TTC549 (cell line): ENCODE measurements at regions not wholly inside any gene's neighbourhood (a gene's known extent, or its start where the extent isn't known, plus 50 kb on each side); places are given as distances from the start of the nearest gene placed in this dataset.

Source experiments
- FAIRE-seq: peaks from 2 replicates; lab custom pipeline; 2012; peaks lifted over from hg19 to GRCh38; lab: Jason Lieb, UNC

DNA sequence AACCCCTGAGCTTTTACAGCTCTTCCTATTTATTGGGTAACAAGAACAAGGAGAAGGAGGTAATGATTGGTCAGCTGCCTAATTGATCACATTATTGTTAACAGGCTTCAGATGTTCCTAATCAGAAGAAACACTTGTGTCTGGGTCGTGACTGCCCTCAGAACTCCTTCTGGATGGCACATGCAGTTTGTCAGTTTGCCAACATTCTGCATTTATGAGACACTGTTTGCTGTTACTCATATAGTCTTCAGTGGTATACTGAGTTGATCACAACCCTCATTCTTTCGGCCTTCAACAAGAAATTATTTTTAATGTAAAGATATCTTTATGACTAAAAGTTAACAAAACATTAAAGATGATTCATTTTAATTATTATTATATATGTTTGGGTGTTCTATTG, 95.7 kb upstream of the DOCK10 start:
- FAIRE-seq, result no peak

DNA sequence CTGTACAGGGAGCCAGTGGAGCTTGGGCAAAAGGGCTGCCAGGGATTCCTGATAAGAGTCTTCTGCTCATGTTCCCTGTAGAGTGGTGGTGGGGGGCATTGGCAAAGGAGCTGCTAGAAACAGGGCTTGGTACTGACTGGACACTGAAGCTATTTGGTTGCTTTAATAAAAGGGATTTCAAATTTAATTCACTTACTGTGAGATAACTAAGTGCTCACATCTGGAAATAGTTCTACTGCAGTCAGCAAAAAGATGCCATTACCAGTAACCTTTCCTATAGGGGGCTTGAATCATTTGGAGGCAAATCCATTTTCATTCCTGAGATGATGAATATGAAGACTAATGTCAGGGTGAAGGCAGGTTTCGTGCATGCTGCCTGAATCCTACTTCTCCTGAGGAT, 94.3 kb upstream of the DOCK10 start:
- no peak for FAIRE-seq

DNA sequence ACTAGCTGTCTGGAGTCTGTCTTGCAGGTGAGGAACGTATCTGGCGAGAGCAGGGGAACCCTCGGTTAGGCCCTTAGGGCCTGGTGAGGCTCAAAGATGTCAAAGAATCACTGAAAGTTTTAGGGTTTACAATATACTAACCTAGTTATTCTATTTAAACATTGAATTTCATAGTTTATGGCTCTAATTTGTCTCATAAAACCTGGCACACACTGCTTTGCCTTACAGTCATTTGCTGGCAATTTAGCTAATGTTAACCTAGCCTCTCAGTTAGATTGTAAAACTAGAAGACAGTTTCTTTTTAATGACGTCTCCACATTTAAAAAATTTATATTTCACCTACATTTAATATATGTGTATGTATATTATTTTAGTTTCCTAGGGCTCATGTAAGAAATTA, 89.6 kb upstream of the DOCK10 start:
- no peak for FAIRE-seq

DNA sequence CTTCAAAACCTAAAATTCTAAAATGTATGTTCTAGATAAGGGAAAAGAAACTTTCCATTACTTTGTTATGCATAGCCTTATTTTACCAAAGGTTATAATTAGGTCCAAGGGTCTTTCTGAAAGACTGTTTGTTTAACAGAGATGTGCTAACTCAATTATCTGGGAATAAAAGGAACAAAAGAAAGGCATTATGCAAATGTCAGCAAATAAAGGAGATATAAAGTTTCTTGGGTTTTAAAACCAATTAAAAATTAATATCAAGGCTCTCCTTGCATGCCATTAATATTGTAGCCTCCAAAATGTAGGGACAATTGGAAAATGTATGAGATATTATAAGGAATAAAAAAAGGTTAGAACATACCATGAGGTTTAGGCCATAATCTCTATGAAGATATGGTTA, 87.8 kb upstream of the DOCK10 start:
- no peak for FAIRE-seq

DNA sequence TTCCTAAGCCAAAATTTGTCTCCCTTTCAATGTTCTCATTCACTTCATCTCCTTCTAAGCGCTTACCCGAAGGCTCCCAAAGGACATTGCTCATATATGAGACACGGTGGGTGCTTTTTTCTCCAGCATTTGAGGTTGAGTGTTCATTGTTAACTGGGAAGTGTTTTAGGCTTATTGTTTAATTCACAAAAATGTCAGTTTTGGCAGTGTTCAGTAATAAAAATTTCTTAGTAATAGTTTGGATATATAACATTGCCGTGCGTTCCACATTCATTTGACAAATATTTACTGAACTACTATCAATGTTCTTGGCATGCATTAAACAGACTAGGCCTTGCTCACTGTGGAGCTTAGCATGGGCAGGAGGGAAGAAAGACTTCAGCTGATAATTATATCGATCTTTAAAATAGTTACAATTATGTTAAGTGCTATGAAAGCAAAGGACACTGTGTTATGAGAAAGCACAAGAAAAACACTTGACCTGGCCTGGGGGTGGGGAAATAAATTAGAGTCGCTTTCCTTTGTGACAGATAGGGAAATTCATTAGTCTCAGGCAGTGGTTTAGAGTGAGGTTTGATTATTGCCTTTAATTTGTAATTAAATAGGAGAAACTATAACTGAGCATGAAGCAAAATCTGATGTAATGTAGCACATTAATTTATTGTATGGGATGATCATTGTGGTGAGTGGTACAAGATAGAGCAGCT, 82.2 kb upstream of the DOCK10 start:
- FAIRE-seq, result no peak

DNA sequence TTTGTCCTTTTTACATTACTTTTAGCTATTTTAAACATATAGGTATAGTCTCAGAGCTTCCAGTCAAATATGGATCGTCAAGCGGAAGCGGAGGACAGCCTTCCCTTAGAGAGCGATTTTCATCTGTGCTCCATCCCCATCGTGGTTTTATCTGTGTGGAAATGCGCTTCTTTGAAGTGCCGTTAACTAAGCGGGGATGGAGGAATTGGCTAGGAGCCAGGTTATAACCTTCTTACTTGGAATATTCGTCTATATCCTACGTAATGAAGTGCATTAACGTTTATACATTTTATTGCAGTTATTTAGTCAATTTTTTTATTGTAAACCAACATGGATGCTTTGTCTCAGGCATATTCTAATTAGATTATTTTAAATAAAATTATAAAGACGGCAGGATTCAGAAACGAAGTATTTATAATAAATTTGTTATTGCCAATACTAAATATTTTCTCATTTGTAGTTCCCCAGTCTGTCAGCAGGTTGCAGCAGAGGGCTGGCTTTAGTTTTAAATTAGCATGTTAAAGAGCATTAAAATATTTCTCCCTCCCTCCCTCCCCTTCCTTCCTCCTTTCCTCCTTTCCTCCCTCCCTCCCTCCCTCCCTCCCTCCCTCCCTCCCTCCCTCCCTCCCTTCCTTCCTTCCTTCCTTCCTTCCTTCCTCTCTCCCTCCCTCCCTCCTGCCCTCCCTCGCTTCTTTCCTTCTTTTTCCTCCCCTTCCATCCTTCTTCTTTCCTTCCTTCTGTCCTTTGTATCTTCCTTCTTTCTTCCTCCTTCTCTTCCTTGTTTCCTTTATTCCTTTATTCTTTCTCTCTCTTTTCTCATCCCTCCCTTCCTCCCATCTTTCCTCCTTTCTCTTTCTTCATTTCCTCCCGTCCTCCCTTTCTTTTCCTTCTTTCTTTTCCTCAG, 80.6 kb upstream of the DOCK10 start:
- FAIRE-seq, result no peak

DNA sequence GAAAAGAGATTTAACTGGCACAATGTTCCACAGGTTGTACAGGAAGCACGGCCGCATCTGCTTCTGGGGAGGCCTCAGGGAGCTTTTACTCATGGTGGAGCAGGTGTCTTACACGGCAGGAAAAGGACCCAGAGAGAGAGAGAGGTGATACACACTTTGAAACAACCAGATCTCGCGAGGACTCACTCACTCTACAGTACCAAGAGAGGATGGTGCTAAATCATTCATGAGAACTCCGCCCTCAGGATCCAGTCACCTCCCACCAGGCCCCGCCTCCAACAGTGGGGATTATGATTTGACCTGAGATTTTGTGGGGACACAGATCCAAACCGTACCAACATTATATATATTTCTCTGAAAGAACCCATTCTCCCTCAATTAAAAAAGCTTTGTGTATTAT, 79.7 kb upstream of the DOCK10 start:
- no peak for FAIRE-seq

DNA sequence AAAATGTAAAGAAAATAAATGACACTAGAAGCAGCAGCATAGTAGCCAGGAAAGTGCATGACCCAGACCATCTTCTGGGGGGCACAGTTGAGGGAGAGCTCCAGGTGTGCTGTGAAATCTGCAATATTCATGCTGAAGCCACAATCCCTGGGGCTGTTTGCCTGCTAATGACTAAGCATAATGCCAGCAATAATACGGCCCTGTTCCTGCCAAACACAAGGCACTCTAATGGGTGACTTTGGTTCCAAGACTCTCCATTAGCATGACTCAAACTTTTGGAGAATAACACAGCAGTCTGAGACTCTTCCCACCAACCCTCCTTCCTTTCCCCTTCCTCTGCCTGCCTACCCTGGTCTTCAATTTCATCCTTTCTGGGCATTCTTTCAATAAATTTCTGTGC, 77.9 kb upstream of the DOCK10 start:
- no peak for FAIRE-seq

DNA sequence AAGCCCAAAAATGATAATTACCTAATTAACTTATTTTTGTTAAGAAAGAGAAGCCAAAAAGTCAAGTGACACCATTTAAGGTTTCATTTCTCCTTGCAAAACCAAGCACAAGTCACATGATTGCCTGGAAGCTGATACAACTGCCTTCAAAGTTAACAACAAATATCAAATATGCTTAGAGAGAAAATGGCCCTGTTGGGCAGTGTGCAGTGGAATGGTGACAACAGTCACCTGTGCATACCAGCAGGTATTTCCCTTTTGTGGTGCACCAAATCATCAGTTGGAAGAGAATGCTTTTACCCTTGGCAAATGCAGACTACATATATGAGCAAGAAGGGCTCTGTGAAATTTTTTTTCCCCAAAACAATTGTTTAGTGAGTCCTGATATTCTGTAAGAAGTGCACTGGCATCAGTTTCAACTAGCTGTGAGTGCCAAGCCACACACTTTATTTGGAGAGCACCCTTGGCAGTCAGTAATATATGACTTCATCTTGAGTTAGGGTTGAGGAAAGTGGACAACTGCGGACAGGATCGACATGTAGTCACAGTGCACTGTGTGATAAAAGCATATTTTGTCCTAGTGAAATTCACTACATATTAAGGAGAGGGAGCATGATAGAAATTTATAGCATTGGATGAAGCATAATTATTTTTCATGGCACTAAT, 74.9 kb upstream of the DOCK10 start:
- no peak for FAIRE-seq

DNA sequence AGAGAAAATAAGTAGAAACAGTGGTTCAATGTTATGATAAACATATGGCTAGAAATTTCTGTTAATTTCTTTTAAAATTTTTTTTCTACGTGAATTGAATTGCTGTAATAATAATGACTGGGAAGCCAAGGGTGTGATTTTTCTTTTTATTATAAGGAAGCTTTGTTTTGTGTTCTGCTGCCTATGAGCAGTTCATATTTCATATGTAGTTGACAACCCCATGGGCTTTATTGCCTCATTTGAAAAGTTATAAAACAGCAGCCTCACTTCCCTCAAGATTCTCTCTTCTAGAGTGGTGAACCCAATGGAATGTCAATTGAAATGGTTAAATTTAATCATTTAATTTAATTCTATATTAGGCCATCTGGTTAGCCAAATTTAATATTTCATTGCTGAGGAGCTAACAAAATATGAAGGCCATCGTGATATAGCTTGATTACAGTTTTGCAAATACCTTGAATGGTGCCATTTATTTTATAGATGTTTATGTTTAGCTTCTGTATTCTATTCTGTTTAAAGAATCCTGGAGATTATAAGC, 72.6 kb upstream of the DOCK10 start:
- FAIRE-seq, result no peak

DNA sequence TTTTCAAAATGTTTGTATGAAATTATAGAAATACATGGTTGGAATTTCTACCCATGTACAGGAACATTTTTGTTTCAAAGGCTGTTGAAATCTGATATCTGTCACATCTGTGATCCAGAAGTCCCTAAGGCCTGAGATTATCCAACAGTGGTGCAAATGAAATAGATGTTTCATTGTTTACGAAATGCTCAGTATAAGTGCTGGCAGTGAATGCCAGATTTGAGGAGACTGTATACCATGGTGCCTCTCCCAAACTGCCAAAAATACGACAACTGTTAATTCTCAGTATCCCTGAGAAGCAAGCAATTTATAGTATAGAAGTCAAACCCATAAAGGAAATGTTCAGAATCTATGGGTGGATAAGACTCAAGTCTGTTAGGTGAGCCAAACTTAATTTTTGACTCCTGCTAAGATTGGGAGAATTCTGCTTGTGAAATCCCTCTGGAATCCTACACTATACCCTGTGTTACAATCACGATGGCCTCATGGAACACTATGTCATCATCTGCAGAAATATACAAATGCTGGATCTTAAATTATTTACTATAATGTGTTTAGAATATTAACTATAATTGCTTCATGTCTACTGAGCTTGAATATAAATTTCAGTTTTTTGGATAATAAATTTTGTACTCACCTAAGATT, 71.2 kb upstream of the DOCK10 start:
- no peak for FAIRE-seq

DNA sequence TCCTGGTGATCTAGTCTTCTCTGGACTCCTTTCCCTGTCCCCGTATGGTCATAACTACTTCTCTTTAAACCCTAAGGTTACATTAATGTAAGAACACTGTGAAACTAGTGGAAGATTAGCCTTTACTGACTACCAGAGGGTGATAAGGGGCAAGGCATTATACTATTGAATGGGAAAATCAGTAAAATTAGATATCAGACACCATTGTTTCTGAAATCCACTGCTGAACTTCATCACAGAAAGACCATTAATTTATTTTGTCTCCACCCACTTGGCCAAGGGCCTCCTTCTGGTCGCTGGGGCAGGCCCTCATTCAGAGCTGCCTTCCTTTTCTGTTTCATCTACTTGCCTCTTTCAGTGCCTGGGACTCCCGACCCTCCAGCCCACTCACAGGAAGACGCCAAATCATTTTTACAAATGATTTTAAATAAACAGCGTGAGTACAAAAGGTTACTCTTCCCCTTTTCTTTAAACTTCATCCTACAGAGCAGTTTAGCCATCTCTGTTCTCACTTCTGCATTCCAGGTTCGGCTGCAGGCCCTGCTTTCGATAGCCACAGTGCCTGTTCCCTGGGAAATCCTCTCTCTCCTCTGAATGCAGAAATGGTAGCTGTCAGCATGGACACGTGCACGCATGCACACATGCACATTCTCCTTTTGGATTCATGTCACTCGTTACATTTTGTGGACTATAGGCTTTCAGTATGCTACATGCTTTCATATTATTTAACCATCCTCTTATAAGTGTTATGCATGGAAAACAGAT, 70.3 kb upstream of the DOCK10 start:
- no peak for FAIRE-seq

DNA sequence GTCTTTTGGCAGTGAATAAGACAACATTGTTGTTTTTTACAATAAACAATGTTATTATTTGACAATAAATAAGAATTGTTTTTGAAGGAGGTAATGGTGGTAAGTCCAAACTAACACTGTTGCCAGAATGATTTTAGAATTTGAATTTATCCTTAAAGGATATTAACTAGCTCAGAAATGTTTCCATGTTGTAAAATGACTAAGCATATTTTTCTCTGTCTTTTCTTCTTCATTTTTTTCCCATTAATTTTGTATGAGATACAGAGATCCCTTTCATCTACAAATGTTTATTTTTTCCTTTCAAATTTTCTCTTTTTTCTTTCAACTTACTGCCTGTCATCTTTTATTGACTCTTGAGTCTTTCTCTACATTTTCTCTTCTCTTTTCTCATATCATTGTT, 66.5 kb upstream of the DOCK10 start:
- no peak for FAIRE-seq

DNA sequence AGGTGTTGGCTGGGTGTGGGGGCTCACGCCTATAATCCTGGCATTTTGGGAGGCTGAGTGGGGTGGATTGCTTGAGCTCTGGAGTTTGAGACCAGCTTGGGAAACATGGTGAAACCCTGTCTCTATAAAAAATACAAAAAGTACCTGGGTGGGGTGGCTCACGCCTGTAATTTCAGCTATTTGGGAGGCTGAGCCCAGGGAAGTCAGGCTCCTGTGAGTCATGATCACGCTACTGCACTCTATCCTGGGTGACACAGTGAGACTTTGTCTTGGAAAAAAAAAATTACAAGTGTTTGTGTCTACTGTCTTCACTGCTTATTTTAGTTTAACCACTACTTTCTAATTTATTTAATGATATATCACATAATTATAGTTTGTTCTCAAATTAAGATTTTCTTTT, 62.7 kb upstream of the DOCK10 start:
- FAIRE-seq, result no peak

DNA sequence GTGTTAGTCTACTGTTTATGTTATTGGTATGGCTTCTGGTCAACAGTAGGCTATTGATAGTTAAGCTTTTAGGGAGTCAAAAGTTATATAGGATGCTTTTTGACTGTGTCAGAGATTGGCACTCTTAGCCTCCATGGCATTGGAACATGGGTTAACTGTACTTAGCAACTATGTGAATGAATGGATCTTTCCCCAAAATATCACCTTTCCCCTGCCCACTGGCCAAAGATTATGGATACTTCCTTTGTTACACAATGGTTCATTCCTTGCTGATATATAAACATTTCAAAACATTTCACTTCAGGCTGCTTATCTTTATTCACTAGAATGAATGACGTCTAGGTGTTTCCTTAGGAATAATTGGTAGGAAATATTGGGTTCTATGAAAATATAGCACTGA, 62.1 kb upstream of the DOCK10 start:
- FAIRE-seq, result no peak

DNA sequence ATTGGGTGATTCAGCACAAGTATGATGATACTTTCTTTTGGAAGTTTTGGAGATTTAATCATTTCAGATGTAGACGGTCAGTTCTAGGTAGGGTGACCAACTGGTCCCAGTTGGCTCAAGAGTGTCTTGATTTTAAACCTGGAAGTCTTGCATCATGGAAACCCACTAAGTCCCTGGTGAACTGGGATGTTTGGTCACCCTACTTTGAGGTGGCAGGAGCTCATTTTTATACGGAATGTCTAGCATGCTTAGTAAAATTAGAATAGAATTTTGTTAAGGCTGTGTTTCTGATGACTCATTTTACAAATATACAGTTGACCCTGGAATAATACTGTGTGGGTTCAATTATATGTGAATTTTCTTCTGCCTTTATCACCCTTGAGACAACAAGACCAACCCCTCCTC, 61.5 kb upstream of the DOCK10 start:
- FAIRE-seq, result no peak

DNA sequence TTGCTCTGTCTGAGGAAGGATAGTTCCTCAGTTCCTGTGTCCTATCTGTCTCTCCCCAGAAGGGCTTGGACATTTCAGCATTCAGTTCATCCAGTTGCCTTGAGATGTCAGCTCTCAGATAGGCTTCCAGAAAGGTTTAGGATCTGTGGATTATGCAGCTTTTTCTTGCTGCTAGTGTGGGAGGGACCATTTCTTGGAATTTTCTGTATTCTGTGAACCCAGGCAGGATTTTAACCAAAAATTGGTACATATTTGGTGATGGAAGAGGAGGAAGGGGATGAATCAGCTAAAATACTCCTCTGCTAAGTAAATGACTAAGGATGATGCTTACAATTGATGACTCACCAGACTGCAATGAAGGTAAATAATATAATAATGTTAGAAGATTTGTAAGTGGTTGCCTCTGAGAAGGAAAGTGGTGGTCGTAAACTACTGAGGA, 58.6 kb upstream of the DOCK10 start:
- FAIRE-seq, result no peak

DNA sequence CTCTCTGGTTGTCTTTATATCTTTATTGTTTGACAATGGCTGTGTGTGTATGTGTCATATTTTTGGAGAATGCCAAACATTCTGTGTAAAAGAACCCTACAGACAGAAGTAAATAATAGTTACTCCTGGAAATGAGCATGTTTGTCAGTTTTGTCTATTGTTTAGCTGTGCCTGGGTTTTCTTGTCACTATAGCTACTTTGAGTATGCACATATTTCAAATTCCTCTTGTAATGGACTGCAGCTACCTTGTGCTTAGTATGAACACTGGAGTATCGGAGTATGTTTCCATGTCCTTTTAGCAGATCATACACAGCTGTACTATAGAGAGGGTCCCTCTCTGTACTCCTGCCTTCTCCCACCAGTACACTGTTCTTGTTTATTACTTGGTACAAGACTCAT, 58.0 kb upstream of the DOCK10 start:
- FAIRE-seq, result no peak

DNA sequence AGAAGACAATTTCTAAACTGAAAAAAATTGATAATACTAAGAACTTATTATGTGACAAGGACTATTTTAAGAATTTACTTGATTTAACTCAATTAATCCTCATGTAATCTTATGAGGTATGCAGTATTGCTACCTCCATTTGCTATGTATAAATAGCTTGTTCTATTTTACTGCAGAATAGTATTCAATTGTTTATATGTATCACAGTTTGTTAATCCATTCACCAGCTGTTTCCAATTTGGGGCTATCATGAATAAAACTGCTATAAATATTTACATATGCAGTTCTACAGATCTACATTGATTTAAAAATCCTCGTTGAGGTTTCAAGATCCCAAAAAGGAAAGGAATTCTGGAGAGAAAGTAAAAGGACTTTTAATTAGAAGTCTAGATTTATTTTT, 54.8 kb upstream of the DOCK10 start:
- FAIRE-seq, result no peak
